Renal cortex interstitium (tissue), 11 donors: ENCODE measurements at regions not wholly inside any gene's neighbourhood (a gene's known extent, or its start where the extent isn't known, plus 50 kb on each side); places are given as distances from the start of the nearest gene placed in this dataset.
A peak's percentile ranks its signal among the peaks of the same experiment; 100 is the strongest.

Experiments
- DNase-seq, 11 donors: peaks; one replicate each; pipeline ENCODE4 v3.0.0-alpha.2; 2013; ENCODE audit warnings: low read depth in 9 of 11, low spot score in 4 of 11; ENCODE audit errors: extremely low read depth in 1 of 11

DNA sequence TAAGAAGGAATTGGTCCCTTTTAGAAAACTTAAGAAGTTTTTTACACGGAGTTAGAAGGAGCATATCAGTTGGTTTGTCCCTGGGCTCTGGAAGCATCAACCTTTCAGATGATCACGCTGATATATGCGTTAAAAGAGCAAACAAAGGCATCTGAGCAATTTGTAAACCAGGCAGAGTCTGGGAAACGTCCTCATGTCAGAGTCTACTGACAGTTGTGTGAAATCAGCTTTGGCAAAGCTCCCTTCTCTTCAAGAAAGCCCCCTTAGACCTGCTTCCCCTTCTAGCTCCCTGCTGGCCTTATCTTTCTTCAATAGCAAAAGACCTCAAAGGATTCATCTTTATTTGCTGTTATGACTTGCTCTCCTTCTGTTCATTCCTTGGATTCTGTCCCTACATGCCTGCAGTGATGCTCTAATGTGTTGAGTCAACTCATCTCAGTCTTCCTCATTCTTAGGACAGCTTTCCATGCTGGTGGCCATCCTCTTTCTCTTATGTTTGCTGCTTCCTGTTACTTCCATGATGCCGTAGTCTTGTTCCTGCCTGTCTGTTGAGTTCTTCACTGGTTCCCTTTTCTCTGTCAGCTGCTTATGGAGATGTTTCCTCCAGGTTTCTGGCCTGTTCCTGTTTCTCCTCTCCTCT, 106.5 kb upstream of the BMPER start:
- DNase-seq: no peak

DNA sequence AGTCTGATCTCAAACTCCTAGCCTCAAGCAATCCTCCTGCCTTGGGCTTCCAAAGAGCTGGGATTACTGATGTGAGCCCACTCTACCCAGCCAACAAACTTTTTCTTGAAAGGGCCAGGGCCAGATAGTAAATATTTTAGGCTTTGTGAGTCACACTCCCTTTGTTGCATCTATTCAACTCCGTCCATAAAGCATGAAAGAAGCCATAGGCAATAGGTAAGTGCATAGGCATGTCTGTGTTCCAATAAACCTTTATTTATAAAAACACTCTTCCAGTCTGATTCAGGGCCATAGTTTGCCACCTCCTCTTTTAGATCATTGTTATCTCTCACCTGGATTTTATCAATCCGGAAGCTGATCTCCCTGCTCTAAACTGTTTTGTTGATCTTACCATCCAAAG, 105.6 kb upstream of the BMPER start:
- no peak for DNase-seq

DNA sequence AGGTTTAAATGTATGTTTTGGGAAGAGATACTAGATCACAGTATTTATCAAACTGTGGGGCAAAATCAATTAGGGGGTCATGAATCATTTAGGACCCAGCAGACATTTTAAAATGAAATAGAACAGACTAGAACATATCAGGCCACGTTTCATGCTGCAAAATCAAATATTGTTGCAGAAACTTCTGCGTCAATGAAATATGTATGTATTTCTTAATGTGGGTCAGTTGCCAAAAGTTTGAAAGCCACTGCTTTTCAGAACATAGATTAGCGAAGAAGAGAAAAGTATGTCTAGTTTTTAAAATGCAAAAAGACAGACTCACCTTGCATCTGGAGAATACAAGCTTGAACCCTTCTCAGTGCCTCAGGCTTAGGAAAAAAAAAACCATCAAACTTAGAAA, 102.7 kb upstream of the BMPER start:
- no peak for DNase-seq

GRCh38 chr7:33804140-33804660, 101.1 kb upstream of the BMPER start:
- no peak for DNase-seq

- no peak for DNase-seq
Observed at GRCh38 chr7:33805630-33806233, 99.6 kb upstream of the BMPER start.

GRCh38 chr7:33806298-33807154, 98.8 kb upstream of the BMPER start:
- peak in 3 of 11 donors; percentile 29 to 43 (median 39) for DNase-seq

- no peak for DNase-seq
Observed at GRCh38 chr7:33807155-33807530, 98.2 kb upstream of the BMPER start.

DNA sequence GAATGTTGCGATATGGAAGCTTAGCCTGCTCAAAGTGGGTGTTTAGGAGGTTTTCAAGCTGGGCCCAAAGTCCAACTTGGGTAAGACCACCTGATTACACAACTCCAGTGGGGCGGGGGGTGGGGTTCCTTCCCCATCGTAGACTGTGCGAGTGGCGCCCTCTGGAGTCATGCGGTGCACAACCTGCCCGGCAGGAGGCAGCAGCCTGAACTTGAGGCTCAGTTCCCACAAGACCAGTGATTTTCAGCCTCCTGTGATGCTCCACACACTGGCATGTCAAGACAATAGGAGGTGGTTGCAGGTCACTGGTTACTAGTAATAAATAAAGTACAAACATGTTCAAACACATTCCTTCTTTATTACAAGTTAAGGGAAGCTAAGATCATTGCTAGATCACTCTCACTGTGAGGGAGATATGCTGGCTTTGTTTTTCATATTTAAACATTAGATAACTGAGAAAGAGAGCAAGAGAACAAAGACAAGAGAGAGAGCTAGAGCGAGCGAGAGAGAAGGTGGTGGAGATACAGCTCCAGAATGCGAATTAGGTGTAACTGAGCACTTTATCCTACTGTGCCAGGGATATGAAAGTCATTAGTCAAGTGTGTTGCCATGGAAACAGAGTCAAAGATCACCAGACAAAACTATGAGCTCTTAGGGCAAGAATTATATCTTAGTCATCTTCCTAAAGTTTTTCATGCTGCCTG, 97.4 kb upstream of the BMPER start:
- DNase-seq: no peak

DNA sequence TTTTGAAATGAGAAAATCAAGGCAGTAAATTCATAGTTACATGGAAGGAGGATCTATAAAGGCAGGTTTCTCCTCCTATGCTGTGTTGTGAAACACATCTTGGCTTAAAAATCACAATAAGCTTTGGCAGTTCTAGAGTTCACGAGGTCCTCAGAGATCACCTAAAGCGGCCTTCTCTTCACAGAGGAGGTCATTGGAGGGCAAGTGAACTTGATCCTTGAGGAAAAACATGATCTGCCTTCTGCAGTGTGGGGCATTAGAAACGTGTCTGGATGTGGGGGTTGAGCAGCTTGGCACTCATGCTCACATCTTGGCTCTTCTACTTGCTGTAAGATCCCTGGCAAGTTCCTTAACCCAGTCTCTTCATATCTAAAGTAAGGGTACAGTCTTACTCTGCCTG, 96.1 kb upstream of the BMPER start:
- no peak for DNase-seq

GRCh38 chr7:33810356-33810755, 95.0 kb upstream of the BMPER start:
- DNase-seq: no peak

- DNase-seq: no peak
Observed at GRCh38 chr7:33813331-33813730, 92.0 kb upstream of the BMPER start.

DNA sequence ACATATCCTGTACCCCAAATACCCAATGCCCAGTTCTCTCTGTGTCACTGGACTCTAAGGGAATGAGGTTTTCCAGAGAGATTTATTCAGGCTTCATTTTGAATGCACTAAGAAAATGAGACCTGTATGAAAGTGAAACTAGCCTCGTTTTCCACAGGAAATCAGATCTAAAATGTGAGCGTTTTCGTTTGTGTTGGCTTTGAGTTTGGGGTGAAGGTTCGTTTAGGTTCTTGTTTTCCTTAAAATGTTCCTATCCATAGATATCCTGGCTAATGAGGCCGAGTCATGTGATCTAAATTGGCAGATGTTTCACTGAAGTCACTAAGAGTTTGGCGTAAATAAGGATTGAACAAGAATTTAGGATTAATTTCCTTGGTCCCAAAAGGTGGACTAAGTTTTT, 90.9 kb upstream of the BMPER start:
- DNase-seq: no peak

DNA sequence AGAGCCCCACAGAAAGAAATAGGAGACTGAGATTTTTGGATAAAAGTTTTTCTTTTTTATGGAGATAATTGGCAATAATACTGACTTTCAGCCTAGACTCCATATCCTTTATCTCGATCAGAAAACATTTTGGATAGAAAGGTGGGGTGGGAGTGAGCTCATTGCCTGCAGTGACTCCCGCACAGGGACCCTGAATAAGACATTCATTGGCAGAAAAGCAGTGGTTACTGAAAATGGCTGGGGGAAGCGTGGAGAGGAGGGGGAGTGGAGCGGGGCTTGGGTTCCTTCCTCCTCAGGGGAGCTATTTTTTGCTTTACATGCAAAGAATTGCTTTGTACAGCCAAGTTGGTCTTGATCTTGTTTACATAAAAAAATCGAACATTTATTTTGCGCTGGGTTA, 90.4 kb upstream of the BMPER start:
- no peak for DNase-seq

DNA sequence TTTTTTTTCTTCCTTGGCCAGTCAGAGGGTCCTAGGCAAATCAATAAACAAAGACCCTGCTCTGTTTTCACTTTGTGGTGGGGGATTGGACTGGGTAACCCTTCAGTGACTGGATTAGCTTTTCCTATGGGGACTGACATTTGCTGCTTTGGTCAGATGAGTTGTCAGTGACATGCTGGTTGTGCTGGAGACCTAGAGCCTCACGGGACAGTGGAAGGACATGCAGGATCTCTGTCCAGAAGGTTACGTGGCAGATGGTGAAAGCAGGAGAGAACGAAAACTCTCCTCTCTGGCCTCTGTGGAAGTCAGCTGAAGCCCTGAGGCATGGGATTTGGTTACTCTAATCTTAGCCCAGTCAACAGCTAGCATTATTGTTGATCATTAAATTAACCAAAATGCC, 90.0 kb upstream of the BMPER start:
- no peak for DNase-seq

GRCh38 chr7:33816106-33816505, 89.2 kb upstream of the BMPER start:
- DNase-seq: no peak

- DNase-seq: no peak
Observed at GRCh38 chr7:33819658-33820057, 85.7 kb upstream of the BMPER start.

GRCh38 chr7:33820206-33820605, 85.1 kb upstream of the BMPER start:
- no peak for DNase-seq

DNA sequence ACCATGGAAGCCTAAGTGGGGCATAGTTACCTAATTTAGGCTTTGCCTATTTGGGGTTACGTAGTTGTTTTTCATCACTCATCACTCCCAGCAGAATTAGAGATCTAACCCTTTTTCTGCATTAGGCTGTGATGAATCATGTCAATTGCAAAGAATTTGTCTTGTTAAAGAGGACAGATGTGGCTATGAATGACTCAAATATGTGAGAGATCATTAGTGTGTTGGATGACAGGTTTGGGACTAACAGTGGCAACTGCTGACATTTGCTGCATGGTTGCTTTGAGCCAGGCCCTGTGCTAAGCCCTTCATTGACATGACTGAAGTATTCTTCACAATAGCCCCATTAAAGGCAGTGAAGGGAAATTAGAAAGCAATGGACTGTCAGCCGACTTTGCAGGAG, 83.4 kb upstream of the BMPER start:
- no peak for DNase-seq

GRCh38 chr7:33823913-33824312, 81.4 kb upstream of the BMPER start:
- no peak for DNase-seq
